ENCODE measurements at regions not wholly inside any gene's neighbourhood (a gene's known extent, or its start where the extent isn't known, plus 50 kb on each side); places are given as distances from the start of the nearest gene placed in this dataset.

DNA sequence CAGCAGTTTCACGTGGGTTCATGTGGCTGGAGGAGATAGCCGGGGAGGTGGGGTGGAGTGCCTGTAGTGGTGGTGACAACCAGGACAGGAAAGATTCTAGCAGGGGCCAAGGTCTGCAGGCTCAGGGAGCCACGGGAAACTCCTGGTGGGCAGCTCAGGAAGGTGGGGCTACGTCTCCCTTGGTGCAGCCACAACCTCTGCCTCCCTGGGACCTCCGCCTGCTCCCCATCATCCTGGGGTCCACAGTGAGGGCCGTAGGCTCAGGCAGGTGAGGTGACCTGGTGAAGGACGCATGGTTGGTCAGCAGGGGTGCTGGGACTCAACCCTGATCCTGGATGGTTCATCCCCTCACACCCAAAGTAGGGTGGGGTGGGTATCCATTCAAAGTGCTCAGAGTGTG lies 524.1 kb downstream of the TBC1D22A start:
- DNase-seq, result no peak

DNA sequence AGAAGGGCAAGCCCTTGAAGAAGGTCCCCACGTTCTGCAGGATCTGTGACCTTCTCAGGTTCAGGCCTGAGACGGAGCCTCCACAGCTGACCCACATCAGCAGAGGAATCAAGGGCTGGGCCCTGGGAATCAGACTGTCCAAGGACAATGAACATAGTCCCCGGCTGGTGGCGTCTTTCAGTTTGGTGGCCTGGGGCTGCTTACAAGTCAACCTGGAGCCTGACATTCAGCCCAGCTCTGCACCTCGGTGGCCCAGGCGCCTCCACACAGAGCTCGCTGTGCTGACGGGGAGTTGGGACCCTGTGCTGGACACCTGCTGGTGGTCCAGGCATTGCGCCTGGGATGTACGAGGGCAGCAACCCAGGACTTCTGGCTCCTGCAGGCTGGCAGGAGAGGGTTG lies 523.5 kb downstream of the TBC1D22A start:
- DNase-seq, result no peak

DNA sequence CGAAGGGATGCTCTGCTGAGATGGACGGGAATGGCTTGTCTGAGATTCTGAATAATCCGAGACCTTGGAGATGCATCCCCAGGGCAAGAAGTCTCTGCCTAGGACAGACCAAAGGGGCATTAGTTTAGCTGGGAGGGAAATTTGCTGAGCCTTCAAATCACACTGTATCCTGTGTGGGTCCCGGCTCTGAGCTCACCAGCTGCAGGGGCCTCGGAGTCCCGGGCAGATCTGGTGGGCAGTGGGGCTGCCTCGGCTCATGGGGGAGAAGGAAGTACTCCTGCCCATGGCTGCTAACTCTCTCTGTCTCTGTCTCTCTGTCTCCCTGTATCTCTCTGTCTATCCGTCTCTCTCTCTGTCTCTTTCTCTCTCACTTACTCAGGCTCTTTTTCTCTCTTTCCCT lies 522.4 kb downstream of the TBC1D22A start:
- DNase-seq, result no peak

DNA sequence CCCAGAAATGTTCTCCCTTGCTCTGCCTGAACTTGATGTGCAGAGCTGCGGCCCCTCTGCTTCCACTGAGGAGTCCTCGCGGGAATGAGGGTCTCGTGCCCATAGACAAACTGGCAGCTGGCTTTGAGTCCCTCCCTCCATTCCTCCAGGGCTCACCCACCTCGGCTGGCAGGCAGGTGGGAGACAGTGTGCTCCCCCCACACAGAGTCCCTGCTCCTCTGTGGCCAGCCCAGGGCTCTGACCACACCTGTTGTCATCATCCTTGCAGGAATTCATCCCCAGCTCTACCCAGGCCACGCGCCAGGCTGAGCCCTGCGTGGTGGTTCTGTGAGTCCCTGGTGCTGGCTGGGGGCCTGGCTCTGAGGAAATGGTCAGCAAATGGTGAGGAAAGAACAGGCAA lies 521.9 kb downstream of the TBC1D22A start:
- no peak for DNase-seq

DNA sequence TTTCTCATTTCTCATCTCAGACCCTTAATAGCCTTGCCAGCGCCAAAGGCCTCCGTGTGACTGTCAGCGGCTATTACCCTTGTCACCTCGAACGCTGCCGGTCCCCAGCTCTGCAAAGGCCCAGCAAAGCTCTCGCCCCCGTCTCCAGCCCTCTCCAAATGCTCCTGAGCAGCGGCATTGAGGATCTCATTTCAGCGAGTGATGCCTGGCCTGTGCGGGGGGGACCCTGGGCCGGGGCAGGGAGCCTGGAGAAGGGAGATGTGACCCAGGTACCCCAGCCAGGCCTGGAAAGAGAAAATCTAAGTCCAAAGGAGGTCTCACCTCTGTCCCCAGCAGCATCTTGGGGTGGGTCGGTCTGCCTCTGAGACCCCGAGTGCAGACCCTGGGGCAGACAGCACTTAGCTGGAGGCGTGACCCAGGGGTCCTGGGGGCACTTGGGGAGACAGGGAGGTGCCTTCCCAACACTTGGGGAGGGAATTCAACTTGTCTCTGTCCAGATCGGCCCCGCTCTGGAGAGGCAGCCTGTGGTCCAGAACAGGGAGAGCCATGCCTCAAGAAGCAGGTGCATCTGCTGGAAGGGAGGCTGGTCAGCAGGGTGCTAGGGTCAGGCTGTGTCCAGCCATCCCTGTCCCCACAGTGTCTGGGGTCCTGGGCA lies 521.3 kb downstream of the TBC1D22A start:
- DNase-seq, result no peak

DNA sequence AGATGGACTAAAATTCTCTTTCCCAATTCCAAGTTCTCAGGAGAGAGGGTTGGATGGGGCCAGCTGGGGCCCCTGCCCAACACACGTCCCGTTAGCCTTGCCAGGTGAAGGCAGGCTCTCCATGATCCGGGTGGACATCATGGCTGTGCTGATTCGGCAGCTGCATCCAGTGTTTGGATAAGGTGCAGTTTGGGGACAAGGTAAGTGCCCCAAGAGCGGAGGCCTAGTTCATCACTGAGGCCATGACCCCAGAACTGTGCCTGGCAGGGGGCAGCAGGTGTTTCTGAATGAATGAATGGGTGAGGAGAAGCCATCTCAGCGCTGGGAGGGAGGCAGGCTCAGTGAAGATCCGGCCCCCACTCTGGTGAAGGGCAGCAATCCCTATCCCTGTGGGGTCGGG lies 520.4 kb downstream of the TBC1D22A start:
- DNase-seq, result no peak

DNA sequence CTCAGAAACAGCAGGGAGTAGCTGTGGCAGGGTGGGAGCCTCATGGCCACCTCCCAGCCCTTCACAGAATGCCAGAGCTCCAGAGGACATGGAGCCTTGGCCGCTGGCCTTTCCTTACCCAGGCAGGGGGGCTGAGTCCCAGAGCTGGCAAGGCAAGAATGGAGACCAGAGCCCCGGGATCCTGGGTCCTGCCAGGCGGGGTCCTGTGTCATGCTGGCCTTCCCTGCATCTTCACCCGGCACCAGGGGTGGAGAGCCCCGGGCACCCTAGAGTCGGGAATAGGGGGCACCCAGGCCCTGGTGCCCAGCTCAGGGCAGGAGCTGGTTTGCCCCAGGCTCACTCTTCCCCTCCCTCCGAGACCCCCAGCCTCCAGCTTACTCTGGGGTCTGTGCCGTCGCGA lies 519.9 kb downstream of the TBC1D22A start:
- DNase-seq, result no peak

DNA sequence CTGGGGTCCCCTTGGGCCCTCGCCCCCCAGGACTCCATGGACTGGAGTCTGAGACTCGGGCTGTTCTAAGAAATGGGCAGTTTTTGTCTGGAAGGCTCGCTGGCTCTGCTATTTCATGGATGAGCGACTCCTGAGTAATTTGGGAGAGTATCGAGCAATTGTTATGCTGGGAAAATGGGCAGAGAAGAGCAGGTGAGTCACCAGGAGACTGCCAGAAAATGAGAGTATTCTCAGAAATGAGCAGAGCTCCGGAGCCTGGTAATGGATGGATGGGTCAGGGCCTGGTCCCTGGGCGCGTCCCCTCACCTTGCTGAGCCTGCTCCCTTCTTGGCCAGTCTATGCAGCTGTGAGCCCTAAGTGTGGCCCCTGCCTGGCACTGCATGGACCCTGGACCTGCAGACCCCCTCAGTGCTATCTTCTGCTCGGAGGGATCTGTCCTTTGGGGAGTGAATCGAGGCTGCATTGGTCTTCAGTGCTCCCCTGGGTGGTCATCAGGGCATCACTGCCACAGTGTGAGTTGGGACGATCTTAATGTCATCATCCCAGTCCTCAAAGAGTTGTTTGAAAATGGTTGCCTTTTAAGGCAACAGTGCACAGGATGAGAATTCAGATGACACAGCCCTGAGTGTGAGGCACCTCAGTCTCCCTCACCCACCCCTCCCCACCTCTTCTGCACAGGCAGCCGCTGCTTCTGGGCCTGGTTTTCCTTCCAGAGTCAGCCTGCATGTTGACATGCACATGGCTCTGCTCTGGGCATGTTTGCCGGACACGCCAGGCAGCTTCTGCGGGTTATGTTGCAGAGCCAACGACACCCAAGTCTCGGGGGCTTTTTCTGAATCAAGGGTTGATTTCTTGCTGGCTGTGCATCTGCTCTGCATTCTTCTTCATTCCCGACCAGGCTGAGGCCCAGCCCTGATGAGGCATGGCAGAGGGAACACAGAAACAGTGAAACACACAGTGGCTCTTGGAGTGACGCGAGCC lies 519.0 kb downstream of the TBC1D22A start:
- no peak for DNase-seq

DNA sequence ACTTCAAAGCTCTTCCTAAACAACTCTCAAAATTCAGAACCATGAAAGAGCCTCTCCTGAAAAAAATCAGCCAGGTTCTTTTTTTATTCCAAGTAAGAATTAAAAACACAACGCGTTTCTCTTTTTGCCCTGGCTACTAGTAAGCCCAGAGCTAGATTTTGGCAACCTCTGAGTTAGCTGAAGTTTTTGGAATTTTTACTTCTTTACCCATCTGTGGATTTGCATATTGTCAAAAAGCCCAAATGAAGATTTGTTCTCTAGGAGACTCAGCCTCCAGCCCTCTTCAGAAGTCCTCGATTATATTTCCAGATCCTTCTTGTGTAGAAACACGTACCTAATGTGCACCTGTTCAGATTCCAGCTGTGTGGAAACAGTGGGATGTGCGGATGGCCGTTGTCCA lies 517.9 kb downstream of the TBC1D22A start:
- DNase-seq, result no peak

DNA sequence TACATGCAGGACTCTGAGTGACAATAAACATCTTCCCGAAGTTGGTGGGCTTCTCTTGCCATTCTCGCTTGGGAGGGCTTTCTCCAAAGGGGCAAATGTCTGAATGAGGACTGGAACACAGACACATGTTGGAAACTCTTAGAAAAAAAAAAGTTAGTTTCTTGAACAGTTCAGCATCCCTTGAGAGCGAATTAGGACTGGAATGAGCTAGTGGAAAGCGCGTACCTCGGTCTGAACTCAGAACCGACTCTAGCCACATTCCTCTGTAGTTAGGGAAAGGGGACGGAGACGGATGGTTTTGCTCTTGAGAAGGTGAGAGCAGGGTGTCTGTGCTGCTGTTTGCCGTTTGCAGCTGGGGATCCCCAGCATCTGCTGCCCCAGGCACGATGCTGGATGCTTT lies 517.3 kb downstream of the TBC1D22A start:
- no peak for DNase-seq

DNA sequence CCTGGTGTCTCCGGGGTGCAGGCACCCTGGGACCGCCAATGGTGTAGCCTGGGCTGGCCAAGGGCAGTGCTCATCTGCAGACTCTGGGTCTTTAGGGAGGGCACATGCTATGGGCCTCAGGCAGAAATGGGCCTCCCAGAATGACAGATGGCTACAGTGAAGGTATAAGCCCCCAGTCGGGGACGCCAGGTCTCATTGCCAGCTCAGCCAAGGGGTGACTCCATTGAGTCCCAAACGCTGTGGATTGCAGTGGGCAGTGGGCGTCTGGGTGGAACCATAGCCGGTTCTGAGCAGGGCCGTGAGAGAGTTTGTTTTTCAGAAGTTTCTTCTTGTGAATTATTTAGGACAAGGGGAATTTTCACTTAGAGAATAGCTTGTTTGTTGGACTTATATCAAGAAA lies 516.9 kb downstream of the TBC1D22A start:
- DNase-seq, result no peak

DNA sequence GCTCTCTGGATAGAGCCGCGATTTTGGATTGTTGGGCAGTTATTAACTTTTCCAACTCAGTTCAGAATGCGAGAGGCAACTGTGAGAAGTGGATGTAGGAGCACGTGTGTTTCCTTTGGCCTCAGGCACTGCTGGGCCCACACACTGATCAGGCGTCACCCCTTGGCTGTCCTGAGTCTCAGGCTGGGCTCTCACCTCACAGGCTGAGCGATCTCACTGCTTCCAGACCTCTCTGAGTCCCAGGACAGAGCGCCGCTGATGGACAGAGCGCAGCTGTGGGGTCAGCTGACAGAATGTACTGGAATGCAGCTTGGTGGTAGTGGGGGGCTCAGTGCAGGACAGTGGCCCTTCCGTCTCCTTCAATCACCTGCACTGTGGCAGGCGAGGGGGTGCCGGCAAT lies 516.2 kb downstream of the TBC1D22A start:
- no peak for DNase-seq

DNA sequence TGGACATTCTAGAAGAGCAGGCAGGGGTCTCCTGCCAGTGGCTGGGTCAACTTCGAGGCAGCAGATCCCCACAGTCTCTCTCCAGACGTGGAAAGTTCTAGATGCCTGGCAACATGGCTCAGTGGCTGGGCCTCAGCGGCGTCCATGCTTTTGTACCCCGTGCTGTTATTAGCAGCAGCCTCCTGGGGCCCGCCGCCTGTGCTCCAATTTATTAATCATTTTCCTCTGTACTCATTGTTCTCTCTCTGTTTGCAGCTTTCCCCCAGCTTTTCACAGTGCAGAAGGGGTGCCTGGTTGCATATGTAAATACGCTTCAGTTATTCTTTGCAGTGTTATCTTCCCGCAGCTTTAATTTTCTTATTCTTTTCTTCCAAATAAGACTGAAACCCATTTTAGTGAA lies 515.1 kb downstream of the TBC1D22A start:
- DNase-seq, result no peak

DNA sequence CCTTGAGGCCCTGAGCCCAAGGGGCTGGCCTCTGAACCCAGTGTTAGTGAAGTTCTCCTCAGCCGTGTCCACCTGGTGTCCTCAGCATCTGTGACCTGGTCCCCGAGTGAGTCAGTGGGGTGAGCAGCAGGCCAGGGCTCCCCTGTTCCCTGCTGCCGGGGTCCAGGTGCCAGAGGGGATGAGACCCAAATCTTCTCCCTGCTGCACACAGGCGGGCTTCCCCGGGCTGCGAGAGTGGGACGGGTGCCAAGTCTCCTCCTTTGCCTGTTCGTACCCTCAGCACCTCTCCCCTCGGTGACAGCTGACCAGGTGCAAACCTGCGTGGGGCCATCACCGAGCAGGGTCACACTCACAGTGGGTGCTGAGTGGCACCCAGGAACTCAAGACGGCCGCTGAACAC lies 514.5 kb downstream of the TBC1D22A start:
- DNase-seq, result no peak

DNA sequence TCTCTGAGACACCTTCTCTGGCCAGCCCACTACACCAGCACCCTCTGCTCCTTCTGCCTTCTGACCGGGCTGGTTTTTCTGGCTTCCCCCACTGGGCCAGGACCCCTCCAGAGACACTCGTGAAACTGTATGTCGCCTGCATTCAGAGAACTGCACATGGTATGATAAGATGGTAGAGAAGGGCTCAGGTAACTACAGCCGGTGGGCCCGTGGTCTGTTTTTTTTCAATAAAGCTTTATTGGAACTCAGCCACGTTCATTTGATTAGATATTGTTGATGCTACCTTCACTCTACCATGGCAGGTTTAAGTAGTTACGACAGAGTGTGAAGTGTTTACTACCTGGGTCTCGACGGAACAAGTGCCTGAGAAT lies 514.0 kb downstream of the TBC1D22A start:
- DNase-seq, result peak; percentile 27

DNA sequence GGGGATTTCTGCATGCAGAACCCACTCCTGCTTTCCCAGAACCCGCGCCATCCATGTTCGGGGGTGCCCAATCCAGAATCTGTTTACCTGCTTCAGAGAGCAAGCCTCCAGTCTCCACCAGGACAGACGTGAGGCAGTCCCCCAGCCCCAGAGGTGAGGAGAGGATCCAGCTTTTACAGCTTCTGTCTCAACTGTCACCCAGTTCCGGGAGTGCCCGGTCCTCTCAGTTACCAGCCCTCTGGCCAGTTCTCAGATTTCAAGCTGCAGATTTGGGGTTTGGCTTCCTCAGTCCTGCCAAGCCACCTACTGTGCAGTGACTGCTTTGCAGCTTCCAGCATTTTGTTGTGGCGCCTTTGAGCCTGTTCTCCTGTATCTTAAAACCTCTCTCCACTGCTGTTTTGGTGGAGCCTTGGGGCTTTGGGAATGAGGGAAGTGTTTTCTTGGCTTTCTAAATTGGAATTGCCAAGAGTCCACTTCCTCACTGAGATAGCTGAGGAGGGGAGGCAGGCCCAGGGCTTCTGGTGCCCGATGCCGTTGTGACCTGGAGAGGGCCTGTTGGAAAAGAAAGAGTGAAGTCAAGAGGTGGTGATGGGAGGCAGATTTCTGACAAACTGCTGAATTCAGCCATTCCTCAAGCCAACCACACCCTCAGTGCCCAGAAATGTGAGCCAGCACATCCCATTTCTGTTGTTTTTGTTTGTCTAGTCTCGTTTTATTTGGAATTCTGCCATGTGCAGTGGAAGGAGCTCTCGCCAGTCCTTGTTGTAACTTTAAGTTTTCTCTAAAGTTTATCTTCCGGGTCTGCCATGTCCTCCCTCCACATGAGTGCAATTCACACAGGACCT lies 513.4 kb downstream of the TBC1D22A start:
- DNase-seq, result peak; percentile 51

DNA sequence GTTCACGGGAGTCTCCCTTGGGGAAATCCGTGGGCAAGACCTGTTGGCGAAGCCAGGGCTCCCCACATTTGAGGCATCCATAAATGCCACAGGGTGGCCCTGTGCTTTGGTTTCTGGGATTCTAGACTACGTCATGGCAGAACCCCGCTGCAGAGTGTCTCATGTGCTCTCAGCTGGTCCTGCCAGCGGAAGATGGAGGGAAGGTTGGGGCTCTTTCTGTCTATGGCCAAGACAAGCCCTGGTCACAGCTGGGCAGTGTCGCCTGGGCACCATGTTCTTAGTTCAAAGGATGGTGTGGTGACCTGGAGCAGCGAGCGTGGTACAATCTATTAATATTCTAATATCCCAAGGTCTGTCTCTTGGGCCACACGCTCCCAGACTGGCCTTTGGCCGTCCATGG lies 511.7 kb downstream of the TBC1D22A start:
- no peak for DNase-seq

DNA sequence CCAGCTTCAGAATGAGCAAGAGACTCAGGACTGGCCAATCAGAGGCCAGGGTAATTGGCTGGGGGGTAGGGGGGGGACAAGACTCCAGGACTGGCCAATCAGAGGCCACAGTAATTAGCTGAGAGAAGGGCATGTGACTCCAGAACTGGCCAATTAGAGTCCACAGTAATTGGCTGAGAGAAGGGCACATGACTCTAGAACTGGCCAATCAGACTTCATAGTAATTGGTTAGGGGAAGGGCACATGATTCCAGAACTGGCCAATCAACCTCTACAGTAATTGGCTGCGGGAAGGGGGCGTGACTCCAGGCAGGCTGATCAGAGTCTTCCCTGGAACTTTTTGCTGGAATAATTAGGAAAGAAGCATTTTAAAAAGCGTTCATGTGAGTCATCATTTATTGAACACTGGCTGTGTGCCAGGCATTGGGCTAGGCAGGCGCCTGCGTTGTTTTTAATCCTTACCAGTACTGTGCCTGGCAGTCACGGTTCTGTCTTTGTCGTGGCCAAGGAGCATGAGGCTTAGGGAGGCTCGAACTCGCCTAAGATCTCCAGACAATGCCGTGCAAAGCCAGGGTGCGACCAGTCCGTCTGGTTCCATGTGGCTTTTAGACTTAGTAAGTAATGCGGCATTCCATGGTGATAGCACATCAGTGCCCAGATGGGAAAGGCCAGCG lies 508.1 kb downstream of the TBC1D22A start:
- no peak for DNase-seq

DNA sequence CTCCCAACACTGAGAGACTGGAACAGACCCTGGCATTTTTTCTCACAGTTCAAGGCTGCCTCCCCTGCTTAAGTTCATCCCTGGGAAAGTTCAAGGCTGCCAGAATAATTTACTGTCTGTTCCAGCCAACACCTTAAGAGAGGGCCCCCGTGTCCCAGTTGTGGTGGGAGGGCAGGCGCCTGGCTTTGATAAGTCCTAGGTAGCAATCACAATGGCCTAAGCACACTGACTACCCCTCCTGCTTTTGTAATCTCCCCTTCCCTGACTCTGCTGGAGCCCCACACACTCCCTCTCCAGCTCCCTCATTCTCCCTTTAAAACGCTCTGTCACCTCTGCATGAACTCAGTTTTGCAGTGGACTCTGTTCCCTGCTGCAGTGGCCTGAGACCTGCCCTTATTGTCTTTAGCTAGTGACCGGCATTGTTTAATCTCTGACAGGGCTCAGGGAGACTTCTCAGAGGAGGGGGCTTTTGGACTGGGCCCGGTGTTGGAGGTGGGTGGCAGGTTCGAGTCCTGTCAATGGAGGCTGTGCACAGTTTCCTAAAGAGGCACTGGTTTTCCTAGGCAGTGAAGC lies 507.2 kb downstream of the TBC1D22A start:
- DNase-seq, result no peak

DNA sequence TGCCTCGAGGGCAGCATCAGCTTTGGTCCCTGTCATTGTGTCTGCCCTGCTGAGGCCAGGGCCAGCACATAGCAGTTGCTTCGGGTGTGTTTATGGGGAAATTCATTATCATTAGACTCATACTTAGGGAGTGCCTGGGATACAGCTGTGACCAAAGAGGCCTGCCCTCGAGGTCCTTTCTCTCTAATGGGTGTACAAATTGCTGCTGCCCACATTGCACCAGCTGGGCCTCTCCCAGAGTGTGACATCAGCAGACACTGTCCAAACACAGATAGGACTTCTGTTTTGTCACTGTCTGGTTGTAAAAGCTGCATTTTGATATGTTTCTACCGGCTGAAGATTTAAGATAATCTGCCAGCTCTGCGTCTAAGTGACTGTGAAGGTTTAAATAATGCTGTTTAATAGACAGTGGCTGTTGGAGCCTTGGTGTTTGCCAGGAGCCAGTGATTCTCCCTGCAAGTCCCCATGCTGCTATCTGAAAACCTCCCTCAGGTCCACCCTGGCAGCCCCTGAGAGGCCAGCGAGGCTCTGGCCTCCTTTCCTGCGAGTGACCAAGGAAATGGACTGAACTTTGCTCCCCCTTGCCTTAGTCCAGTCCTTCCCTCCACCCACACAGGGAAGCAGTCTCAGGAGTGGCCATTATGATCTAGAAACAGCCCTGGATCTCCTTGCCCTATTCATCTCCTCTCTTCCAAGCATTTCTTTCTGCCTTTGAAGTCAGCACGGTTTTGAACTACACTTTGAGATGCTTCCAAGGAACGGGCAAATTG lies 505.2 kb downstream of the TBC1D22A start:
- no peak for DNase-seq

DNA sequence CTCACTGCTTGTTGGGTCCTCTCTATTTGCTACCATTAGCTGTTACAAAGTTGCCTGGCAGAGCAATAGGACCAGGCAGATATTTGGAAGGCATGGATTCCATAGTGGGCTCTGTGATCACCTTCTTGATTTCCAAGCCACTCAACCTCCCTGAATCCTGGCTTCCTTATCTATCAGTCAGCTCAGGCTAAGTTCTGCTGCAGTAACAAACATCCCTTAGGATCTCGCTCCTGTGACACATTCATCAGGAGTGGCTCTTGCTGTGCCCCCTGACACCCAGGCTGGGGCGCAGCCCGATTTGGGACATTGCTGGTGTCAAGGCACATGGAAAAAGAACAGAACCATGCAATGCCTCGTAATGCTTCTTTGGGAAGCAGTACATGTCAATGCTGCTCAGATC lies 503.9 kb downstream of the TBC1D22A start:
- no peak for DNase-seq

DNA sequence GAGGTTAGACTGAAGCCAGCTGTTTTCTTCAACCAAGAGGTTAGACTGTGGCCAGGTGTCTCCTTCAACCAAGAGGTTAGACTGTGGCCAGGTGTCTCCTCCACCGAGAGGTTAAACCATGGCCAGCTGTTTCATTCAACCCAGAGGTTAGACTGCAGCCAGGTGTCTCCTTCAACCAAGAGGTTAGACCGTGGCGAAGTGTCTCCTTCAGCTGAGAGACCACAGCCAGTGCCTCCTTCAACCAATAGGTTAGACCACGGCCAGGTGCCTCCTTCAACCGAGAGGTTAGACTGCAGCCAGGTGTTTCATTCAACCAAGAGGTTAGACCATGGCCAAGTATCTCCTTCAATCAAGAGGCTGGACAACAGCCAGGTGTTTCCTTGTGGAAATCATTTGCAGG lies 498.1 kb downstream of the TBC1D22A start:
- peak; percentile 30 for DNase-seq
